HS-27A (cell line): ENCODE measurements at regions not wholly inside any gene's neighbourhood (a gene's known extent, or its start where the extent isn't known, plus 50 kb on each side); places are given as distances from the start of the nearest gene placed in this dataset.

Experiments
- DNase-seq: peaks from one replicate; pipeline ENCODE4 v3.0.0-alpha.2; 2012; ENCODE audit warnings: low read depth, missing footprints

DNA sequence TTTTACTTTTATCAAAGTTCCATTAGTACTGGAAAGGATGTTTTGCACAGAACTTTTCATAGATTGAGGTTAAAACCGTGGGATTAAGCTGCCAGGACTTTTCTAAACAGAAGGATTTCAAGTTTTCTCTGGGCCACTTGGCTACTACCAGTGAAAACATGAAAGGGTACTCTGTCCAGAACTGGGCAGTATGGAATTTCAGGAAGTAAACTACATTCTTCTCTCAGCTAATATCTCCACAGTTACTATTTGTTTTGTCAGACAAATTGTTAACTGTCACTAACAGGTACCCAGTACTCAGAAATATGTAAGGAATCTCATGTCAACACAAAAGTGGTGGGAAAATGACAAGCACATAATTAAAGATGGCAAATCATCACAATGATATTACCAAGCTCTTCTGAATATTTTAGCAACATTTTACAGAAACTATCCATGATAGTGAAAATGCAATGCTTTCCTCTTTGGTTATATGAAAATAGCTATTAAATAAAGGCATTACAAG lies 454.4 kb downstream of the C4orf33 start:
- DNase-seq: no peak

- DNase-seq: no peak
These were observed 465.3 kb downstream of the C4orf33 start for GRCh38 chr4:129561280-129561679.

DNA sequence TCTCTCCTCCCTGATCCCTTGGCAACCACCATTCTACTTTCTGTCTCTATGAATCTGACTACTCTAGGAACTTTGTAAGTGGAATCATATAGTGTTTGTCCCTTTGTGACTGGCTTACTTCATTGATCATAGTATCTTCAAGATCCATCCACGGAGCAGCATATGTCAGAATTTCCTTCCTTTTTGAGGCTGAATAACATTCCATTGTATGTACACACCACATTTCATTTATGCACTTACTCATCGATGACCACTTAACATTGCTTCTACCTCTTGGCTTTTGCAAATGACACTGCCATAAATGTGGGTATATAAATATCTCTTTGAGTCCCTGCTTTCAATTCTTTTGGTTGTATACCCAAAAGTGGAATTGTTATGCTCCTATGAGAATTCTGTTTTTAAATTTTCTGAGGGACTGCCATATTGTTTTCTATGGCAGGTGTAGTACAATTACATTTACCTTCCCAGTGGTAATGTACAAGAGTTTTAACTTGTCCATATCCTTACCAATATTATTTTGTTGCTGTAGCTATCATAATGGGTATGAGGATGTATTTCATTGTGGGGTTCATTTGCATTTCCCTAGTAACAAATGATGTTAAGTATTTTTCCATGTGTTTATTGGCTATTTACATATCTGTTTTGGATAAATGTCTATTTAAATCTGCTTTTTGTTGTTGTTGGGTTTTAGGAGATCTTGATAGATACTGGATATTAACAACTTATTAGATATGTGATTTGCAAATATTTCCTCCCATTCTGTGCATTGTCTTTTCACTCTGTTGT lies 466.1 kb downstream of the C4orf33 start:
- DNase-seq: no peak

DNA sequence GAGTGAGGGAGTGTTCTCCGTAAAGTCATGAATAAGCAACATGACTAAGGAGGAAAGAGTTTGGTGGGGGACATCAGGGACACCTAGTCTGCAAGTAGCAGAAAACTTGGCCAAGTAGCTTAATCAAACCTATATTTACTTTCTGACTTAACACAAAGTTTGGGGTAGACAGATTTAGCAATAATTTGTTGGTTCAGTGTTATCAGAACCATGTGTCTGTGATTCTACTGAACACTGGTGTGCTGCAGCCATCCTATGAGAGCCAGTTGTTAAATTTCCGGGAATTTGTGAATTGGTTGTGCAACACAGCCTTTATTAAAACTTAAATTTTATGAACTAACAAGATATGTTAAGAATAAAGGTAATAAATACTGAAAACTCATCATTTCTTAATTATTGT lies 469.3 kb downstream of the C4orf33 start:
- no peak for DNase-seq

DNA sequence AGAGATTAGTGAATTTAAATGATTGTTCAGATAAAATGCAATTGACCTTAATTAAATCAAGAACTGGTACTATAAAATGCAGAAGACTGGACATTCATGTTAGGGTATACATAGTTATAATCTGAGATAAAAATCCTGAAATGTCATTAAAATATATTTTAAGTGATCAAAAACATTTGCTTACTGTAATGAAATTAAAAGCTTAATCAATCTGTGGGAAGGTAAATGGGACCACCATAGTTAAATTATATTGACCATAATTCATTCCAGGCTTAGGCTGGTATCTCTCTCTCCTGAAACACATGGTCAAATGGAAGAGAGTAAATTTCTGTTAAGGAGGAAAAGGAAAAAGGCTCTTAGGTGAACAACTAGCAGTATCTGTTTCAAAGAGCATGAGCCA lies 474.4 kb downstream of the C4orf33 start:
- no peak for DNase-seq

- no peak for DNase-seq
These were observed 482.4 kb downstream of the C4orf33 start for GRCh38 chr4:129578336-129578735.

DNA sequence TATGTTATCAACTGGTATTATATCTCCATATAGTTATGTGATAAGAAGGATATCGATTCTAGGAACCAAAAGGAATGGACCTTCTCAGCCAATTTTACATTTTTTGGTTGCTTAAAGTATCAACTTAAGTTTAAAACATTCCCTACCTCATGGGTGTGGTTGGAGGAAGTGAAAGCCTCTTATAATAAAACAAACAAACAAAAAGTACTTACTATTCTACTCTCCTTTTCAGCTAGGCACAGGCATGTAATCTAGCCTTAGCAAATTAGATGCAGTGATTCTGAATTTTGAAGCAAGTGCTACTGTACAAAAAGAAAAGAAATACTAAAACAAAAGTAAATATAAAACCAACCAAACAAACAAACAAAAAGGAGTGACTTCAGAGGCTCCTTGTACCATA lies 485.4 kb downstream of the C4orf33 start:
- DNase-seq: no peak

GRCh38 chr4:129583868-129584267 lies 487.9 kb downstream of the C4orf33 start:
- DNase-seq: no peak

DNA sequence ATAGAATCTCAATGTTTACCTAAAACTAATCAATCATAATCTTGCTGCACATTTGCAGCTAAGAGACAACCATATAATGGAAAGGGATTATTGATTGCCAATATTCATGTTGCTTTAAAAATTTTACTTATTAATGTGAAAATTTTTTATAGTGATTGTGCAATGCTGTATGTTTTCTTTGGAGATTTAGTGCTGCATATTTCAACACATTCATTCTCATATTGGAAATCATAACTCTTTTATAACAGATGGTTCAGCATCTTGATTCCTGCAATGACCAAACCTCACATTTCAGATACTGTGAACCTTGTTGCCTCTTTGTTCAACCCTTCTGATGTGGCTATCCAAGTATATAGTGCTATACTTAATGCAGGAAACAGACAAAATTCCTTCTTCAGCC lies 502.6 kb downstream of the C4orf33 start:
- no peak for DNase-seq

- no peak for DNase-seq
These were observed 504.9 kb downstream of the C4orf33 start for GRCh38 chr4:129600898-129601297.

DNA sequence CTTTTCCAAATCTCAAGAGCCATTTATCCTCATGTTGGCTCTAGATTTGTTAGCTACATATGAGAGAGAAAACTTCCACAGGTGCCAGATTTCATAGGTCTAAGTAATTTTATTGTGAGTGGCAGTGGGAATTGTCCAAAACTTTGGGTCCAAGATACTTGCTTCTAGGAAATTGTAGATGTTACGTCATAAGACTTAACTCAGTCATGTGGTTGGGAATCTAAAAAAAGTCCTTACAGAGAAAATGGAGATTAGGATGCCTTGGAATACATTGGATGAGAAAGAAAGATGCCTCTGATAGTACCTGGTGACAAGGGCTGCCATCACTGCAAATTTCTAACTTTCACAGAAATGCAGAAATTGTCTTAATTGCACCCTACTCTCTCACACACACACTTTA lies 506.5 kb downstream of the C4orf33 start:
- DNase-seq: no peak

DNA sequence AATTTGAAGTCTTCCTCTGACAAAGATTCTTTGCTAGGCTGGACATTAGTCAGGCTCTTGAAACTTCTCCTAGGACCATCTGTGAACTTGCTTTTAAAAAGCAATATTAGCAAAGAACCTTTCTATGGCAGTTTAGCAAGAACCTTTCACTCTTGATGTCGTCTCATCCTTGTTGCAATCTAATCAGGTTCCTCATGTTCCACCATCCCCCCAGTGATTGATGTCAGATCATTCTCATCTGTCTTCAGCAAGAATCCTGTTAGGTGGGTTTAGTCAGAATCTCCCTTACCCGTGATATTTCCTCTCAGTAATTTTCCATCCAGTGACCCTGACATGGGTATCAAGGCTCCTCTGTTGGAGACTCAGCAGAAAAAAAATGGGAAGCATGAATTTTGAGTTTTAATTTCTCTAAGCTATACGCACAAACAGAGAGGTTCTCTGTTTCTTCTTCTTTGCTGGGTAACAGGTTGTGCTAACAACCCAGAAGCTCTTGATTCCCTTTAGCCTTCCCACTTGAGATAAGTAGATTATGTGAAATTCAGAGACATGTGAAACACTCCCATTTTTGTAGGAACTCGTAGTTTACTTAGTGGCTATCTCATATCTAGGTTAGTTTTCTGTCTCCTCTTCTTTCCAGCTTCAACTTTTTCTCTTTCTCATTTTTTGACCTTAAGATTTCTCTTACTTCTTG lies 507.4 kb downstream of the C4orf33 start:
- no peak for DNase-seq

GRCh38 chr4:129604632-129605255 lies 508.8 kb downstream of the C4orf33 start:
- DNase-seq: no peak

DNA sequence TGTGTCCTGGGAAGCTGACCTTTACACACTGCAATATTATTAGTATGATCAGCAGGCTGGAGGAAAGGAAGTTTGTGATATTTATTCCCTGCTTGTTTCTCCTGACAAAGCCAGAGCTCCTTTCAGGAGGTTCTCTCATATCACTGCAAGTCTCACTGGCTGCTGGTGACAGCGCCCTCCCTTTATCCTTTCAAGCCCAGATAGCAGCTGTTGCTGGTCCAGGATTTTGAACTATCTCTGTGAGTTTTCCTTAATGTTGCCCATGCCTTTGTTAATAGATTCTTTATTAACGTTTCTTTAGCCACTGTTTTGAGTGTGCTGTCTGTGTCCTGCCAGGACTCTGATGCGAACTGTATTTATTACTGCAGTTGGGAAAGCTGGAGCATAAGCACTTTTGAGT lies 518.7 kb downstream of the C4orf33 start:
- no peak for DNase-seq

GRCh38 chr4:129622566-129622965 lies 526.6 kb downstream of the C4orf33 start:
- no peak for DNase-seq

DNA sequence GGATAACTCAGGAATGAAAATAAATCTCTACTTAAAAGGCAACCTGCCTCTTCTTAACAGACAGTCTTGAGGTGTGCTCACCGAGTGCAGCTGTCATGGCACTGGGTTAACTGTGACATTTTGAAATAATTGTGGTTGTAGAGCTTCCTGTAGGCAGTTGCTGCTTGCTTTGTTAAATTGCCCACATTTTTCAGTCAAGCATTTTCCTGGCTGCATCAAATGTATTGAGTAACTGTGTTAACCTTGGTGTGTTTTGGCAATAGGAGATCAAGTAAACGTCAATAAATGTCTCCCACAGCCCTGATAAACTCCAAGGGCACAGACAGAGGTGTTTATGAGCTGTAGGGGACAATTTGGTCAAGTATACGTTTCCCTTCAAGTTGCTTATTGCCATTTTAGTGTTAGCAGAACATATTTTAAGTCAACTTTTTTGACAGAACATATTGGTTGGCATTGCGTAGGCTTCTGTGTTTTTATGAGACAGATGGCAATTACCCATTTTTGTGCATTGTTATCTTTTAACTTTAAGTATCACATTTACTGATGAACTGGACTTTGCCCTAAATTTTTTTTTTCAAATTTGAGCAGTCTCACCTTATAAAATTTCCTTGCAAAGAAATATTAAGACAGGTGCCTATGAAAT lies 527.4 kb downstream of the C4orf33 start:
- no peak for DNase-seq

GRCh38 chr4:129641179-129641578 lies 545.2 kb downstream of the C4orf33 start:
- no peak for DNase-seq

GRCh38 chr4:129645461-129645860 lies 549.5 kb downstream of the C4orf33 start:
- no peak for DNase-seq

GRCh38 chr4:129668092-129668491 lies 572.1 kb downstream of the C4orf33 start:
- no peak for DNase-seq

GRCh38 chr4:129672941-129673340 lies 577.0 kb downstream of the C4orf33 start:
- no peak for DNase-seq

GRCh38 chr4:129675036-129675435 lies 579.1 kb downstream of the C4orf33 start:
- DNase-seq: no peak

DNA sequence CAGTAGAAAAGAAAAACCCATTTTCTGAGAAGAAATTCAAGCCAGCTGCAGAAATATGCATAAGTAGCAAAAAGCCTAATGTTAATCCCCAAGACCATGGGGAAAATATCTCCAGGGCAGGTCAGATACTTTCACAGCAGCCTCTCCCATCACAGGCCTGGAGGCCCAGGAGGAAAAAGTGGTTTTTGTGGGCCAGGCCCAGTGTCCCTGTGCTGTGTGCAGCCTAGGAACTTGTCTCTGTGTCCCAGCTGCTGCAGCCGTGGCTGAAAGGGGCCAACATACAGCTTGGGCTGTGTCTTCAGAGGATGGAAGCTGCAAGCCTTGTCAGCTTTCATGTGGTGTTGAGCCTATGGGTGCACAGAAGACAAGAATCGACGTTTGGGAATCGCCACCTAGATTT lies 581.0 kb downstream of the C4orf33 start:
- no peak for DNase-seq

DNA sequence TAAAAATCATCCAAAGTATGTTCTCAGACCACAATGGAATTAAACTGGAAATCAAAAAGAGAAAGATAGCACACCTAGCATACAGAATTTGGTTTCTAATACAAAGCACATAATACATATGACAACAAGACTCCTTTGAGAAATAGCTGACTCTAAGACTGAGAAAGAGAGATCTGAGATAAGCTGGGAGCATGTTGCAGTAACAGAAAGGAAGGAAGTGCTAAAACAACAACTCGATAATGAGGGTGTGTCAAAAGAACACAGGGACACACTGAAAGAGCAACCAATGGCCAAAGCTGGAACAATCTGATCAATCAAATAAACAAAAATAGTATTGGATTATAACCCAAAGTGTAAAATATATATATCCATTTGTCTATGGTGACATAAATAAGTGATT lies 586.6 kb downstream of the C4orf33 start:
- no peak for DNase-seq
